HG03097 (cell line): ENCODE measurements at regions not wholly inside any gene's neighbourhood (a gene's known extent, or its start where the extent isn't known, plus 50 kb on each side); places are given as distances from the start of the nearest gene placed in this dataset.
"Not testable (repeated sequence)": the region's sequence is repeated elsewhere in the genome, so short reads cannot be mapped to it uniquely, and the experiment has no call there.

Experiments used
- ATAC-seq: cut with Tn5 transposase; IDR thresholded peaks from one replicate; pipeline ENCODE4 v1.9.1; 2021; ENCODE audit not compliant: unreplicated experiment, low FRiP score

DNA sequence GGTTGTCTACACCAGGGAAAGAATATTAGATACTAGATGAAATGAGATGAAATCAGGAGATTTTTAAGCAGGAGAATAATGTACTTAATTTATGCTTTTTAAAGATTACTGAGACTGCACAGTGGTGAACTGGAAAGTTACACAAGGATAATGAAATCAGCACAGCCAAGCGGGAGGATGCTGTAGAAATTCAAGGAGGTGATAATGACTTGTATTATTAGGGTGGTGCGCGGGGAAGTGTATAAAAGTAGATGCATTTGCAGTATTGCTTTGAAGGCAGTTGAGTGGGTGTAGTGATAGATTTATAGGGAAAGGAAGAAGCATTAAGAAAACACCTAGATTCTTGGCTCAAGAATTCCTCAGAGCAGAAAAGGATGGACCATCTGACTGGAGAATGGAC is 359.5 kb upstream of the SPHKAP start:
- ATAC-seq = no peak

DNA sequence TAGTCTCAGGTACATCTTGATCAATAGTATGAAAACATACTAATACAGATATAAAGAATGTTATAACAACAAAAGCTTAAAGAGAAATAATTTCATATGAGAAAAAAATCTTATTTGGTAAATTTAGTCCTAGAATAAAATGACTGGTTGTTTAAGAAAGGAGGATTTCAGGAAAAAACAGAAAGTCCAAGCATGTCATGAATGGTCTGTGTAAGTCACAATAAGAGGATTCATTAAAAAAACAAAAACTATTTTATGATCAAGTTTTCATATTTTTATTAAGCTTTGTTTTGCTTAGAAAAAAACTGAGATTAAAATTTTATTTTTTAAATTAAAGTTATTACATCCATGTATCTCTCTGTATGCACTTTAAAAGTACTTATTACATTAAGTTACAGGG is 353.9 kb upstream of the SPHKAP start:
- no peak for ATAC-seq

DNA sequence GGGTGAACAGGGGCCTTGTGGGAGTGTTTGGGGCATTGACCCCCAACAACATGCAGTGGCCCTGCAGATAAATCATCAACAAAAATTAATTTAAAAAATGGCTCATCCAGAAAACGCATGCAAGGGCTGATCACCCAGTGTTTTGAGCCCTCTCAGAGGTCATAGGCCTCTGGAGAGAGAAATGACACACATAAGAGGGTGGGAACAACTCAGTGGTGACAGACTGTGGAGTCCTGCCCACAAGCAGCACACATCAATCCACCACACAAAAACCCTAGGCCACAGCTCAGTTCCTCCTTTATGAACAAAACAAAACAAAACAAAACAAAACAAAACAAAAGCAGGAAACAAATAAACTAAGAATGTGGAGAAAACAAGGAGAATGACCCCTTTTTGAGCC is 351.7 kb upstream of the SPHKAP start:
- no peak for ATAC-seq

DNA sequence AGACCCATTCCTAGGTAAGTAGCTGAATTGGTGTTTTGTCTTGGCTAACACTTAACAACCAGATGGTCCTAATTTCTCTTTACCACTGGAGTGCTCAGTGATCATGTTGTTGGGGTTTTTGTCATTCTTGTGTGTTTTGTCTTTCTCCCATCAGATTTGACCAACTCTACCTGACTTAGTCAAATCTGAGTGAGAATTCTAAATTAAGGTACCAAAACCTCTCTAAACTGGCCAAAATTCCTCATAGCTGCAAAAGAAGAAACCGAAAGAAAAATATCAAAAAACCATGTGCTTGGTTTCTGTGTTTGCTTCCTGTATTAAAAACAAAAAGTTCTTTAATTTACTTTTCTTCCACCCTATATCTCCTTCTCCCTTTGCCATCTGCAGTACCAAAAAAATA is 350.7 kb upstream of the SPHKAP start:
- no peak for ATAC-seq

DNA sequence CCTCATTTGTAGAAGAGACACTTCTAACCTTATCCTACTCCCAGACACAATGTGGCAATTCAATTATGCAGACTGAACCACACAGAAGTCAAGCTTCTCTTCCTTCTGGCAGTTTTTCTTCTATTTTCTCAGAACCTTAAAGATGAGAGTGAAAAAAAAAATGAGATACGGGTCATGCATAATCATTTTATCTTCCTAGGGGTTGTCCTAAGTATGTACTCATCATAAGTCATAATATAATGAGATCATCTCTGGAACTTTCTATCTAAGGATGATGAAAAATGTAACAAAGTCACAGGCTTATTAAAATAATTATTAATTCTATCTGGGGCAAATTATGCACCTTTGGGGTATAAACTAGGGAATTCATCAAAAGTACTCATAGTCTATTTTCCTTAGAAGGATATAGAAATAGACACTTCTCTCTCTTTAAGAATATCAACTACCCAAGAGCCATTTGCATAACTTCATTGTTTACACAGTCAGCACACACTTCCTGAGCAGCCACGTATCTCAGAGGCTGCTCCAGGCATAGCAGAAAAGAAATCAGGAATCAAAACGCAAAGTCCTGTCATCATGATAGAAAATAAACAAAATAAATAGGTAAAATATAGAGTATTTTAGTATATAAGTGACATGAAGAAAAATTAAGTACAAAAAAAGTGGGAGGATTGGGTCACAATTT is 345.9 kb upstream of the SPHKAP start:
- no peak for ATAC-seq

DNA sequence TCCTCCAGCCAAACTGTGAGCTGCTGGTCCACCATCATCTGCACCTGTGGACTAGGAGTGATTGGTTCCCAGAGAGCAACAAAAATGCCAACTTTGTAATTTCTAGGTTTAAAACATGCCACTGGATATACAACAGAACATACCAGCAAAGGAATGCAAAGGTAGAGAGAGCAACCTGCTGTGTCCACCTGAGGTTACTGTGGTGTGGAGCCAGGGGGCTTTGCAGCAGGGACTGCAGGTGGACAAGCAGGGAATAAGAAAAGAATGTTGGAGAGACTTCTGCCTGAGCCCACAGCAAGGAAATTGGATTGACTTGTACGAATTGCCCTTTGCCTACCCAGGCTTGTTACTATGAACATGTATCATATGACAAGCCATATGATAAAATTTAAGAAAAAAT is 345.2 kb upstream of the SPHKAP start:
- no peak for ATAC-seq

DNA sequence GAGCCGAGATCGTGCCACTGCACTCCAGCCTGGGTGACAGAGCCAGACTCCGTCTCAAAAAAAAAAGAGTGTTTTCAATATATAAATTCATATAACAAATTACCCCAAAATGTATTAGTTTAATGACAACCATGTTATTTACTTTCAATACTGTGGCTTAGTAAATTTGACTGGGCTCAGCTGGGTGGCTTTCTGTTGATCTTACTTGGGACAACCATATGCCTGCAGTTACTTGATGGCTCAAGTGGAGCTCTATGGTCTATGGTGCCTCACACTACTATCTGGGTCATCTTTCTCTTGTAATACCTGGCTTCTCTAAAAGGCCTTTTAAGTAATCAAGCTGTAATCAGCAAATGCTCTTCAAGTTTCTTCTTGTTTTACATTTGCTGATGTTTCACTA is 341.5 kb upstream of the SPHKAP start:
- no peak for ATAC-seq

DNA sequence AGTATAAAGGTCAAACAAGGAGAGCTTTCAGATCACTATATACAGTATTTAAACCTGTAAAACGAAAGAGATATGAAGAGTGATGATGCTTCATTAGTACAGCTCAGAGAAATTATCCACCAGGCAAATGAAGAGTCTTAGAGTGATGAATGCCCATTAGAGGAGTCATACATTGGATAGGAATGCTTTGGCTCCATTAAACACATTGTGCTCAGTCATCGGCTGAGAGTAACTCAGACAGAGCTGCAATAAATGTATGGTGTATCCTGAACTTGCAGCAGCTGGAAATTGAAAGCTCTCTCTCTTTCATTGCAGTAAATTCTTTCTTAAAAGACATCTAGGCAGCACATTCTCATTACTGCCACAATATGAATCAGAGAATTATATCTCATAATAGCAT is 340.8 kb upstream of the SPHKAP start:
- no peak for ATAC-seq

DNA sequence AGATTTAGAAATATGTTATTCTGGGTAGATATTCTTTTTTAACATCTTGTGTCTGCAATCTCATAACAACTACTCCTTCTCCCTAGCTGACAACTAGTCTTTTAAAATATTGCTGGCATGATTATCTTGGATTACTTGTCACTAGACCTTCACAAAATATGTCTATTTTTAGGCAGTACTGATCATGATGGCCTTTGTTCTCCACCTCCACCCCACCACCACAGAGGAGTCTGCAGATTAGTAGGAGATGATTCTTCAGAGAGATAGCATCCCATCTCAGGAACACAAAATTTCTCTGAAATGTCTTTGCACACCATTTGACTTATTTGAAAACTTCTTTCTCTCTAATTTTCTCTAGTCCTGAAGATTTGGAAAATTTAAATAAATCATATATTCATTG is 338.1 kb upstream of the SPHKAP start:
- ATAC-seq = no peak

DNA sequence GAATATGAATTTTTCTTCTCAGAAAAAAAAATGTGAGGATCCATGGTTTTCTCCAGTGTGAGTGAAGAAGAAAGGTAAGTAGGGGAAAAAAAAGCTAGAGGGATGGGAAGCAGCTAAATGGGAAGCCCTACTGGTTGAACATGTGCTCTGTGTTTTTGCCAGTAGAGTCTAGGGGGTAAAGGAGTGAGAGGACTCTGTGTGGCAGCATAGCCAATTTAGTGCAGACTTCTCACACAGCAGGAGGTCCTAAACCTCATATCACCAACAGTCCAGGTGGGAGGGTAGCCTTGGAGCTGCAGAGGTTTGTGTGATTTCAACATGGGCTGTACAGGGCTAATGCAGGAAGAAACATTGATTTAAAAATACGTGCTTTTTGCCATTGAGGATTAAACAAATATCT is 334.5 kb upstream of the SPHKAP start:
- no peak for ATAC-seq

DNA sequence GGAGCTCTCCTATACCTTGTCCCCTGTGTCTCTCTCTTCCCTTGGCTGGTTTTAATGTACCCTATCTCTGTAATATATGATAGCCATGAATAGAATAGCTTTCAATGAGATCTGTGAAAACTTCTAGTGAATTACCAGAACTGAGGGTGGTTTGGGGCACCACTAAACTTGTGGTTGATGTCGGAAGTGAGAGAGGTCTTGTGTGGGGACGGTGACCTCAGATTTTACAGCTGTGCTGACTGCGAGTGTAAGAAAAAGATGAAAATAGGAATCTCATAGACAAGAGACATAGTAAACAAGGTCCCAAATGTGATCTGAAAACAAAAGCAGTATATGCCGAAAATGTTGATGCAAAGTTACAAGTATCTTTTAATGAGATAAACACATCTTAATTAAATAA is 332.0 kb upstream of the SPHKAP start:
- not testable (repeated sequence) for ATAC-seq

DNA sequence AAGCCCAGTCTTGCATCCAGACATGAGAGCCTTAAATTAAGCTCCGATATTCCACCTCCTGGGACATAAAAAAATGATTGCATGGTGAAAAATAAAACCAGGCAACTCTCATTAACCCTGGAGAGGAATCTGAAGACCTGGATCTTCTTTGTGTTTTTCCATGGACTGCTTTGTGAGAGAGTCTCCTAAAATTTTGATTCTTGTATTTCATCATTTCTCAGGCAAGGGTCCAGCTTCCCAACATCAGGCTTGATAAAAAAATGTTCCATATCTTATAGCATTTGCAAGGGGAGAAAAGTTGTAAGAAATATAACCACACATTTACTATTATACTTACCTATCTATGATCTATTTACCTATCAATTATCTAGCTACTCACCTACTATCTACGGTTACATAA is 327.5 kb upstream of the SPHKAP start:
- no peak for ATAC-seq

DNA sequence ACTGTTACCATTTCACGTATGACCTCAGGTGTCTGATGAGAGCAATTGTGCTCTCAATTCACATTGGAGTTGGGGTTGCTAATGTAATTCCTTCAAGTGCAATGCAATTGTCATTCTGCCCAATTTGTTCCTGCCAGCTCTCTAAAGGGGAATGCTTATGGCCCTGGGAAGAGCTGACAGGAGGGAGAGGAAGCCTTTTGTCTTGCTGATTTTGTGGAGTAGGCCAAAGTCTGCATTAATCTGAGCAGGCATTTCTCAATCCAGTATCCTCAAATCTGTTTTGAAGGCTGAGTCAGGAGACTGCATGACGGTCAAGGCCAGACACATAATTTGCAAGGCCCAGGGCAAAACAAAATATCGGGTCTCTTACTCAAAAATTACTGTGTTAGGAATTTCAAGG is 326.4 kb upstream of the SPHKAP start:
- ATAC-seq = no peak

DNA sequence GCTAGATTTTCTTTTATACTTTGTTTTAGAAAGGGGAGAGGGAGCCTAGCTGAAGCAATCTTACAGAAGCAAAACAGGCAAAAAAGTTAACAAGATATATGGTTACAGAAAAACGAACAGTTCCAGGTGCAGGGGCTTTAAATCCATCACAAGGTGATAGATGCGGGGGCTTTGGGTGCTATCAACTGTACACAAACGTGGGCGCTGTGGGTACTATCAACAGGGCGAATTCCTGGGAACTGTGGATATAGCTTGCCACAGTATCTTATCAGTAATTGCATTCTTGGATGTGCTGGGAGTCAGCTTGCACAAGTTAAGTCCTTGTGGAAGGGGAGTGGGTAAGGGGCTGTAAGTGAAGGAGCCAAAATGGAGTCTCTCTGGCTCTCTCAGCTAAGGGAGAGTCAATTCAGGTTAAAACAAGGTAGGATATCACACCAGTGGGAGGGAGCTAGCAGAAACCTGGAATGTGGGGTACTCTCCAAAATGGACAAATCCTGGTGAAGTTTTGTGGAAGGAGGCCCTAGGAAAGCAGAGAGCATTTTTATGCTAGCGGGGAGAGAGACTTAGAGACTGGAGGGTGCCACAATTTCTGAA is 325.8 kb upstream of the SPHKAP start:
- ATAC-seq = no peak

DNA sequence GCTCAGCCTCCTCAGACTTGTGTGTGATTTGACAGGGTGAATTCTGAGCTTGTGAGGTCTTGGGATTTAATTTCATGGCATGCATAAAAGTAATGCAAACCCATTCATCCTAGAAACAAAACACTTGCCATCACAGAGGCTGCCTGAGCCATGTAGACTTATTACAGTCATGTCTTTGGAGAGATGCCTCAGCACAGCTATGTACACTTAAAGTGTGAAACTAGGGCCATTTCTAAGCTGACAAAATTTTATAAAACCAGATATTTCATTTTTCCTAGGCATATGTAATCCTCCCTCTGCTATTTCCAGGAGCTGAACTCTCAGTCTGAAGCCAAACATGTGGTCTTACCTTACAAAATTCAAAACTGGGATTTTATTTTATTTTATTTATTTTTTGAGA is 322.2 kb upstream of the SPHKAP start:
- ATAC-seq = no peak

DNA sequence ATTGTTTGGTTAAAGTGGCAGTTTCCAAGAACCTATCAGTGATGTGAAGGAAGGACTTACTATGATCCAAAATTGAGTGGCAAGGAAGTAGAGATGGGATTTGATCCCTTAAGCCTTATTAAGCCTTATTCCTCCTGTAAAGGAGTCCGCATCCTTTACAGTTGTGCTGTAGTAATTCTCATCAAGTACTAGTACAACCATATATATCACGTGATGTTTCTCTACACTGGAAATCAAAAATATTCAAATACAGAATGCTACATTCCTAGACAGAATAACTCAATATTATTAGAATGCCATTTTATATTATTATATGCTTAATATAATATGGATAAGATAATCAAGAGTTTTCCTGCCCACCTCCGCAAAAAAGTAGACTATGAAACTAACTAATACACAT is 312.4 kb upstream of the SPHKAP start:
- no peak for ATAC-seq

DNA sequence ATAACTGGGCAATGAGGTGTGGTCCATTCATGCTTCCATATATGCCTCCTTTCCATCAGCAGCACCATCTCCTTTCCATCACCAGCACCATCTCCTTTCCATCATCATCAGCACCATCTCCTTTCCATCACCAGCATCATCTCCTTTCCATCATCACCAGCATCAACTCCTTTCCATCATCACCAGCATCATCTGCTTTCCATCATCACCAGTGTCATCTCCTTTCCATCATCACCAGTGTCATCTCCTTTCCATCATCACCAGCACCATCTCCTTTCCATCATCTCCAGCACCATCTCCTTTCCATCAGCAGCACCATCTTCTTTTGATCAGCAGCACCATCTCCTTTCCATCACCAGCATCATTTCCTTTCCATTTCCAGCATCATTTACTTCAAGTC is 297.5 kb upstream of the SPHKAP start:
- ATAC-seq = no peak

DNA sequence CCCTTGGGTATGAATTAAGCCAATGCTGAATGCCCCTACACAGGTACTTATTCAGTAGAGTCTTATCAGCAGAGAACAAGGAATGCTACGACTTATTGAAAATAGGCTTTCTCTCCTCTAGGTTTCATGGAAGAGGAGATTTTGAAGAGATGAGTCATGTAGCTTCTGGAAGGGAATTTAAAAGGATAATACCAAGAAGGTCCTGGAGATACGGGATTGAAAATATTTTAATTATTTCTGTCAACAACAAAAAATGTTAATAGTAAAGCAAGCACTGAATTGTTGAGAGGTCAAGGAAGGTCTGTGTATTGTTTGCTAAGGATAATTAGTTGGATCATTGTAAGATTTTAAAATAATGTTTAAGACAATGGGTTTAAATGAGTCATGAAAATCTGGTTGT is 293.0 kb upstream of the SPHKAP start:
- ATAC-seq = no peak

DNA sequence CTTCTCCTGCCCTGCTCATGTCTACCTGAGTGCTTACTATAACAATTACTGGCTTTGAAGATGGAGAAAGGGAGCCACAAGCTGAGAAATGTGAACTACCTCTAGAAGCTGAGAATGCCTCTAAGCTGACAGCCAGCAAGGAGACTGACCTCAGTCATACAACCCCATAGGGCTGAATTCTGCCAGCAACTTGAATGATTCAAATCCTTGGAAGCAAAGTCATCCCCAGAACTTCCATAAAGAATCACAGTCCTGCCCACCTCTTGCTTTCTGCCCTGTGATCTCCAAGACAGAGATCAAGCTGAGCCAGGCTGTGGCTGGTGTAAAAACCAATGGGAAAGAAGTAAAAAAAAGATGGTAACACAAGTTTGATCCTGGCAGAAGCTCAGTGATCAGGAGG is 288.2 kb upstream of the SPHKAP start:
- ATAC-seq = no peak

DNA sequence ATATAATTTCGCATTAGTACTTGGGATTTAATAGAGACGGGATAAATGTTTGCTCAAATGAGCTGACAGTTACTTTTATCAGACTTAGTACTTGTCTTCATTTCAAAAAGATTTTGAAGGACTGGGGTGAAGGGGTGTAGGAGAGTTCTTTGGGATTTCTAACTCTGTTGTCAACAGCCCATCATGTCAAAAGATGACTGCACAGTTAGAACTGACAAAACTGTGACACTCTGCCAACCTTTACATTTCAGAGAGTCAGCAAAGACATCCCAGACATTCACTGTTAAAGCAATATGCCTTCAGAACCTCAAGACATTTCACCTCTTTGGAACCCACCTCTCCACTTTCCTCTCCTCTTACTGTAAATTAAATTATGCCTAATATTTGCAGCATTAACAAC is 285.4 kb upstream of the SPHKAP start:
- ATAC-seq = no peak

DNA sequence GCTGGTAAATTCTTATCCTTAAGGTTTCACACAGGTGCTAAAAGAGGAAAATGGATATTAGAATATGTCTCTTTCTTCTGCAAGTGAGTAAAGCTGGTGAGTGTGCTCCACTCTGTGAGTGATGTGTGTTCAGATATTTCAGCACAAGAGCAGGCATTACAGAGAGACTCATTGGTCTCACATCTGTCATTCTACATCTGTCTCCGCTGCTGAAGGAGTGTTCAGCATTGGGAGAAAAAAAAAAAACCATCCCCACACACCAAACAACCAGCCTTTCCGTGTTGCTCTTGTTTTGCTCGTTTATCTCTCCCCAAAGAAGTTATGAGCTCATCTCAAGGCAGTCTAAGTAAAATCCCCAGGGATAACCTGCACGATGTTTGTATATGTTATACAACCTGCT is 283.9 kb upstream of the SPHKAP start:
- ATAC-seq = no peak

DNA sequence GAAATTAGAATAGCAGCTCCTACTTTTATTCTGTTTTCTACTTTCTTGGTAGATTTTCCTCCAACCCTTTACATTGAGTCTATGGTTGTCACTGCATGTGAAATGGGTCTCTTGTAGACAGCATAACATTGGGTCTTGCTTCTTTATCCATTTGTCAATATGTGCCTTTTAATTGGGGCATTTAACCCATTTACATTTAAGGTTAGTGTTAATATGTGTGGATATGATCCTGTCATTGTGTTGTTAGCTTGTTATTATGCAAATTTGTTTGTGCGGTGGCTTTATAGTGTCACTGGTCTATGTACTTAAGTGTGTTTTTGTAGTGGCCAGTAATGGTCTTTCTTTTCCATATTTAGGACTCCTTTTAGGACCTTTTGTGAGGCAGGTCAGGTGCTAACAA is 276.9 kb upstream of the SPHKAP start:
- no peak for ATAC-seq
